ENCODE measurements at regions not wholly inside any gene's neighbourhood (a gene's known extent, or its start where the extent isn't known, plus 50 kb on each side); places are given as distances from the start of the nearest gene placed in this dataset.
"Not testable (repeated sequence)": the region's sequence is repeated elsewhere in the genome, so short reads cannot be mapped to it uniquely, and the experiment has no call there.

GRCh38 chr14:51578853-51579252 is 72.9 kb upstream of the FRMD6 start:
- DNase-seq (ENCODE audit: low spot score), result no peak

- no peak for DNase-seq (ENCODE audit: low spot score)
Observed at GRCh38 chr14:51581017-51581881, 70.5 kb upstream of the FRMD6 start.

DNA sequence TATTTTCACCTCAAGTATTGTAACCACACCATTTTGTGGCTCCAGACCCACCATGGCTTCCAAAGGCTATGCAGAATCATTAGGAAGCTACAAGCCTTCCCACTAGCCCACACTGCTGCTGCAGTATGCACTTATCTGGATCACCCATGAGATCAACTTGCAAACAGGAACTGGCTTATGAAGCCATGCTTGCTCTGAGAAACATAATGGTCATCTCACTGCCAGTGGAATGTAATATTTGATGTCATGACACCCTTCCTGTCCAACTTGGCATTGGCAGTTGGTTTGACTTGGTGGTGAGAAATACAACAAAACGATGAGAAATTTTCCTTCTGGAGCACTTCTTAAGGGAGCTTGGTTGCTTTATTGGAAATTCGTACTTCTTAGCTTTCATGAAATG is 69.3 kb upstream of the FRMD6 start:
- DNase-seq (ENCODE audit: low spot score), result no peak

GRCh38 chr14:51585055-51585454 is 66.7 kb upstream of the FRMD6 start:
- no peak for DNase-seq (ENCODE audit: low spot score)

DNA sequence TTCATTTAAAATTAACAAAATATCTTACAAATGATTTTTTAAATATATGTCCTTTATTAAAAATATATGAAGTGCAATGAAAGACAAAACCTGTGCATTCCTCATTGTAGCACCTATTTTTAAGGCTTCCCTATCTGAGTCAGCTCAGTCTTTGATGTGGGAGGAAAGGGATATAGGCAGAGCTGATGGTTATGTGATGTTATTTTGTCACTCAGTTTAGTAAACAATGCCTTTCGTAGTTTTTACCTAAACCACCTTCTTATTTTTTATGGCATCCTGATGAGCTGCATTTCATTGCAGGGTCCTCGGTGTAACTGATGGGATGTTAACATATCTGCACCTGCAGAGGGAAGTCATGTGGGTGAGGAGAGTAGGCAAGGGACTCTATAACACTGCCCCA is 58.9 kb upstream of the FRMD6 start:
- no peak for DNase-seq (ENCODE audit: low spot score)

- no peak for DNase-seq (ENCODE audit: low spot score)
Observed at GRCh38 chr14:51593397-51593796, 58.3 kb upstream of the FRMD6 start.

GRCh38 chr14:51595881-51596455 is 55.7 kb upstream of the FRMD6 start:
- no peak for DNase-seq (ENCODE audit: low spot score)

GRCh38 chr14:51596488-51597117 is 55.1 kb upstream of the FRMD6 start:
- DNase-seq (ENCODE audit: low spot score), result no peak

DNA sequence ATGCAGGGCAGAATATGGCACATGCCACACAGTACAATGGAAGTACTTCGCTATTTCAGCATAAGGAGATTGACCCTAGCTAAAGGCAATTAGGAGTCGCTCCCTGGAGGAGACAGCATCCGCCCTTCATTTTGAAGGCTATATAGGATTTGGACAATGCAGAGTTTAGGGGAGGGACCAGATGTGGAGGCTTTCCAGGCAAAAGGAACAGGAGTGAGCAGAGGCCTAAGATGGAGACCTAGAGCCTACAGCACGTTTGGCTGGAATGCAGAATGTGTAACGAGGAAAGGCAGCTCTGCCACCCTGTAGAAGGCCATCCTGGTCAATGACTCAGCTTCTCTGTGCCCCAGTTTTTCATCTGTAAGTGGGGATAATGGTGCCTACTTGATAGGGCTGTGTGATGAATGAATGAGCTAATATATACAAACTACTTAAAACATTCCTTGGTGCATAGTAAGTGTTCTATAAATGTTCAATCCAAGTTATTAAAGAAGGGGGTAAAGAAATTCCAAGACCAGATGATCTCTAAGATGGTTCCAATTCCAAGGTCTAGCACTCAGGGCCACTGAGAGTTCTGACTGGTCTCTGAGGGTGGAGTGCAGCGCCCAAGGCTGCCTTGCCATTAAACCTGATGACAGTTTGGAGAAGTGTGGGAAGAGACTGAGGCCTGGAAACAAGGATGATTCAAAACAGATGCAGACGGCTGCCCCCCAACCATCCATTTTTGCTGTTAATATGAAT is 54.3 kb upstream of the FRMD6 start:
- no peak for DNase-seq (ENCODE audit: low spot score)

- not testable (repeated sequence) for DNase-seq (ENCODE audit: low spot score)
Observed at GRCh38 chr14:51598924-51599600, 52.6 kb upstream of the FRMD6 start.

GRCh38 chr14:51600658-51601057 is 51.1 kb upstream of the FRMD6 start:
- DNase-seq (ENCODE audit: low spot score), result no peak
